ENCODE measurements at regions not wholly inside any gene's neighbourhood (a gene's known extent, or its start where the extent isn't known, plus 50 kb on each side); places are given as distances from the start of the nearest gene placed in this dataset.

GRCh38 chr6:109927052-109927451 is 51.1 kb upstream of the GPR6 start:
- Mint-ChIP-seq H3K27ac (no peak overlapping the region), H3K36me3 (no peaks in the 10 kb centered on the region), H3K4me1 (ENCODE audit: low read depth) (no peaks in the 10 kb centered on the region), H3K9me3 (no peaks in the 10 kb centered on the region), H3K4me3 (no peak overlapping the region), H3K27me3 (peaks cover 3% of the 10 kb centered on the region)
- no peak for DNase-seq
- ChIA-PET CTCF (interaction anchor here (0.8 kb wide), 1 partner anchor 113 kb away, joined by 3 read pairs; no protein-coding TSS in a partner anchor), POLR2A (no interaction called here)
- intact Hi-C loops (cut with micrococcal nuclease), result no loop called here

Measured in activated CD4-positive, alpha-beta memory T cell treated with anti-CD3 and anti-CD28 coated beads for 36 hours (primary cell).